GM12801 (cell line): ENCODE measurements at regions not wholly inside any gene's neighbourhood (a gene's known extent, or its start where the extent isn't known, plus 50 kb on each side); places are given as distances from the start of the nearest gene placed in this dataset.

Experiments
- TF ChIP-seq, protein P1 (sequence below): IDR thresholded peaks from one replicate; pipeline ENCODE4 v1.5.1; 2011; ENCODE audit warnings: control low read depth; ENCODE audit not compliant: insufficient read length; ENCODE audit errors: extremely low read depth

DNA sequence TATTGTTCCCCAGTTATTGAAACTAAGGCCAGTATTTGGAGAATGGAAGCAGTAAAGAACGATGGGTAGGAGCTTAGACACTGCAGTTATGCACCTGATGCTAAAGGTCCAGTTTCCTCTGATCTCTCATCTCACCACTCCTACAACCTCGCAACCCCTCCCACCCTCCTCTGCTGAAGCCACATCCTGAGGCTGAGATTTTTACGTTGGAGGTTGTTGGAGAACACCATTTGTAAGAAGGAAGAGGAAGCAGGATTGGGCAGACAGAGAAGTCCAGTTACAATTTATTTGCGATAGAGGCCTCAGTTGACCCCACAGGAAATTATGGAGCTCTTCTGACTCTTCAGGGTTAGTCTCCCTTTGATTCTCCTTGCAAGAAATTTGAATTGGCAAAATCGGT lies 54.3 kb upstream of the NDUFV2 start:
- TF ChIP-seq, protein P1, sequence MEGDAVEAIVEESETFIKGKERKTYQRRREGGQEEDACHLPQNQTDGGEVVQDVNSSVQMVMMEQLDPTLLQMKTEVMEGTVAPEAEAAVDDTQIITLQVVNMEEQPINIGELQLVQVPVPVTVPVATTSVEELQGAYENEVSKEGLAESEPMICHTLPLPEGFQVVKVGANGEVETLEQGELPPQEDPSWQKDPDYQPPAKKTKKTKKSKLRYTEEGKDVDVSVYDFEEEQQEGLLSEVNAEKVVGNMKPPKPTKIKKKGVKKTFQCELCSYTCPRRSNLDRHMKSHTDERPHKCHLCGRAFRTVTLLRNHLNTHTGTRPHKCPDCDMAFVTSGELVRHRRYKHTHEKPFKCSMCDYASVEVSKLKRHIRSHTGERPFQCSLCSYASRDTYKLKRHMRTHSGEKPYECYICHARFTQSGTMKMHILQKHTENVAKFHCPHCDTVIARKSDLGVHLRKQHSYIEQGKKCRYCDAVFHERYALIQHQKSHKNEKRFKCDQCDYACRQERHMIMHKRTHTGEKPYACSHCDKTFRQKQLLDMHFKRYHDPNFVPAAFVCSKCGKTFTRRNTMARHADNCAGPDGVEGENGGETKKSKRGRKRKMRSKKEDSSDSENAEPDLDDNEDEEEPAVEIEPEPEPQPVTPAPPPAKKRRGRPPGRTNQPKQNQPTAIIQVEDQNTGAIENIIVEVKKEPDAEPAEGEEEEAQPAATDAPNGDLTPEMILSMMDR = no peak

DNA sequence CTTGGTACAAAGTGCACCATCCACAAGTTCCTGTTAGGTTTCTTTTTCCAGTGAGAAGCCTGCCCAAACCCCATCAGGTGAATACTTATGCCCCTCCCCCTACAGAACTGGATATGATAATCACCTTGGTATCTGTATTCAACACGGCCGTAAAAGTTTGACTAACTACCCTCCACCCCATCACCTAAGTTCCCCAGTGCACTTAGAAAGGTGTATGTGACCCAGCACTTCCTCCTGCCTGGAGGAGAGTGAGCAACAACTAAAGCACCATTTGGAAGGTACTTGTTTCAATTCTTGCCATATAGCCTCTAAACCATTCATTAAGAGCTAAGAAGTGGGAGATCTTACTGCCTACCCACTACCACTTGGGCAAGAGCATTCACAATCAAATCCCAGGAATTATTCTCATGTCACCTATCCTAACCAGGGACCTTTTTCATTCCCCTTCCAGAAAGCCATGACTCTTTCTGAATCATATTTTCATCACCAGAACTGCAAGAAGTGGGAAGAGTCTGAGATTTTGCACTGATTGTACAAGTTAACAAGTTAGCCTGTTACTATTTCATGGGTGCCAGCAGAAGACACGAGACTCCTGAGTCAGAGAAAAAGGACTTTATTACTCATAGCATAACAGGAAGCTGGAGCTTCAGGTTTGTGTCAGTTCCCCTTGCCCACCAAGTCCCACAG lies 53.5 kb upstream of the NDUFV2 start:
- TF ChIP-seq, protein P1 = no peak

DNA sequence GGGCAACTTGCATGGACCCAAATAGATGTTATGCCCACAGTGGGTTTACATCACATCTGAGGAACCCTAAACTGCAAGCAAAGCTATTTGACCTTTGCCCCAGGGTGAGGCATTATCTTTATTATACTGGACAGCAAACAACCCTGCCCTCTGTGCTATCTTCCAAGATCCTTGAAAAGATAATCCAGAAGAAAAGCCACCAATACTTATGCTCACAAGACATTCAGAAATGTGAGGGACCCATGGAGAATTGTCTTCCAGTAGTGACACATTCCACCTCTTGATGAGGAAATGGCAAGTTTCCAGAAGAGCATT lies 53.0 kb upstream of the NDUFV2 start:
- TF ChIP-seq, protein P1 = no peak
